DND-41 (cell line): ENCODE measurements at regions not wholly inside any gene's neighbourhood (a gene's known extent, or its start where the extent isn't known, plus 50 kb on each side); places are given as distances from the start of the nearest gene placed in this dataset.

Source experiments
- ATAC-seq: fragments of 200-7000 bp; cut with Tn5 transposase; 3 replicates; pipeline ENCODE4 v1.9.1; 2021; ENCODE audit warnings: low read depth; ENCODE audit not compliant: insufficient read depth
- DNase-seq: peaks from one replicate; pipeline ENCODE4 v3.0.0-alpha.2; 2020
- H2AFZ ChIP-seq: 2 replicates; pipeline ENCODE4 v1.6.0; 2012; ENCODE audit warnings: low read depth, low read length
- H3K27ac ChIP-seq: 2 replicates; pipeline ENCODE4 v1.5.1; 2012; ENCODE audit warnings: low read length, inconsistent platforms
- H3K27me3 ChIP-seq: fragments of 200-600 bp; sonication (generic); 2 replicates; pipeline ENCODE4 v1.6.0; 2012; ENCODE audit warnings: low read length, mild to moderate bottlenecking, inconsistent platforms; ENCODE audit not compliant: insufficient read depth, poor library complexity
- H3K36me3 ChIP-seq: 2 replicates; pipeline ENCODE4 v1.5.1; 2012; ENCODE audit warnings: low read length, inconsistent platforms; ENCODE audit not compliant: insufficient read depth
- H3K4me1 ChIP-seq: 2 replicates; pipeline ENCODE4 v1.5.1; 2012; ENCODE audit warnings: mild to moderate bottlenecking, low read length; ENCODE audit not compliant: insufficient read depth
- H3K4me2 ChIP-seq: 2 replicates; pipeline ENCODE4 v1.6.0; 2012; ENCODE audit warnings: mild to moderate bottlenecking, moderate library complexity, low read length, inconsistent platforms; ENCODE audit not compliant: insufficient read depth
- H3K4me3 ChIP-seq, 2 experiments: fragments of 200-600 bp in 1 of 2; shearing (Covaris generic) in 1 of 2; 2 replicates each; pipeline ENCODE4 v1.5.1; 2012 to 2016; ENCODE audit warnings: inconsistent platforms in 2 of 2, low read length in 2 of 2, mild to moderate bottlenecking in 2 of 2, low read depth in 1 of 2, moderate library complexity in 1 of 2
- H3K79me2 ChIP-seq: 2 replicates; pipeline ENCODE4 v1.6.0; 2012; ENCODE audit warnings: low read length, inconsistent platforms; ENCODE audit not compliant: insufficient read depth
- H3K9ac ChIP-seq: 2 replicates; pipeline ENCODE4 v1.6.0; 2012; ENCODE audit warnings: low read depth, mild to moderate bottlenecking, inconsistent platforms, low read length, moderate library complexity
- H3K9me3 ChIP-seq: 2 replicates; pipeline ENCODE4 v1.5.1; 2012; ENCODE audit warnings: low read length, moderate library complexity, mild to moderate bottlenecking, inconsistent platforms; ENCODE audit not compliant: insufficient read depth, severe bottlenecking
- H4K20me1 ChIP-seq: 2 replicates; pipeline ENCODE4 v1.6.0; 2012; ENCODE audit warnings: low read length; ENCODE audit not compliant: insufficient read depth
- CTCF ChIP-seq: IDR thresholded peaks from 2 replicates; pipeline ENCODE4 v1.5.1; 2012; ENCODE audit warnings: borderline replicate concordance, low read length, moderate library complexity, mild to moderate bottlenecking; ENCODE audit not compliant: poor library complexity, severe bottlenecking; ENCODE audit errors: extremely low read depth
- EZH2 ChIP-seq: IDR thresholded peaks from 3 replicates; pipeline ENCODE4 v1.6.1; 2012; ENCODE audit warnings: borderline replicate concordance, low read depth, mild to moderate bottlenecking, moderate library complexity, low read length, inconsistent platforms; ENCODE audit not compliant: severe bottlenecking

- Histone ChIP-seq H2AFZ (no peak overlapping the region), H3K9ac (no peak overlapping the region), H3K9me3 (no peaks in the 10 kb centered on the region), H3K4me2 (no peak overlapping the region), H3K4me3 (no peak overlapping the region), H4K20me1 (no peaks in the 10 kb centered on the region), H3K4me1 (no peaks in the 10 kb centered on the region), H3K27ac (no peak overlapping the region), H3K79me2 (no peaks in the 10 kb centered on the region), H3K36me3 (no peaks in the 10 kb centered on the region), H3K27me3 (no peaks in the 10 kb centered on the region)
- TF ChIP-seq CTCF (no peak), EZH2 (no peak)
- no peak for DNase-seq
- no peak for ATAC-seq
These were observed 50.7 kb upstream of the SERP2 start for GRCh38 chr13:44322928-44323327.

- H3K27me3 ChIP-seq, result no peaks in the 10 kb centered on the region
- H3K36me3 ChIP-seq, result no peaks in the 10 kb centered on the region
- H3K4me1 ChIP-seq, result no peaks in the 10 kb centered on the region
- no peak for DNase-seq
- H3K4me2 ChIP-seq, result no peak overlapping the region
- H4K20me1 ChIP-seq, result no peaks in the 10 kb centered on the region
- no peaks in the 10 kb centered on the region for H3K79me2 ChIP-seq
- H3K4me3 ChIP-seq, result no peak overlapping the region
- H3K9me3 ChIP-seq, result no peaks in the 10 kb centered on the region
- H3K27ac ChIP-seq, result no peak overlapping the region
- no peak for TF ChIP-seq CTCF
- no peak for TF ChIP-seq EZH2
- ATAC-seq, result no peak
- H2AFZ ChIP-seq, result no peak overlapping the region
- H3K9ac ChIP-seq, result no peak overlapping the region
These were observed 49.9 kb upstream of the SERP2 start for GRCh38 chr13:44323754-44324153.
